ENCODE measurements at regions not wholly inside any gene's neighbourhood (a gene's known extent, or its start where the extent isn't known, plus 50 kb on each side); places are given as distances from the start of the nearest gene placed in this dataset.
"Not testable (repeated sequence)": the region's sequence is repeated elsewhere in the genome, so short reads cannot be mapped to it uniquely, and the experiment has no call there.

DNA sequence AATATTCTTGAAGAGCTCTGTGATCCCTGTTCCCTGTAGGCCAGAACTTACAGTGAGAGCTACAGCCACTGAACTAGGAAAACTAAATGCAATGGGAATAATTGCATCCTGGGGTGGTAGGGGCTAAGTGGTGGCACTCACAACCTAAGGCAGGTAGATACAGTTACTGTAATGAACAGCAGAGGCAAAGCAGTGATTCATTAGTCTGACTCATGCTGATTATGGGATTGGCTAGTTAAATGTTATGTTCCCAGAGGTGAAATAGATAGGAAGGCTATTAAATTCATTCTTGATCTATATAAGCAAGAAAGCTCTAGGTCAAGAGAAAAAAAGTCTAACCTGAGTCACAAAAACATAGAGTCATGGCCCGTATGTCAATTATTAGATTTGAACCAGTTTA, 173.1 kb upstream of the MALRD1 start:
- DNase-seq: no peak

DNA sequence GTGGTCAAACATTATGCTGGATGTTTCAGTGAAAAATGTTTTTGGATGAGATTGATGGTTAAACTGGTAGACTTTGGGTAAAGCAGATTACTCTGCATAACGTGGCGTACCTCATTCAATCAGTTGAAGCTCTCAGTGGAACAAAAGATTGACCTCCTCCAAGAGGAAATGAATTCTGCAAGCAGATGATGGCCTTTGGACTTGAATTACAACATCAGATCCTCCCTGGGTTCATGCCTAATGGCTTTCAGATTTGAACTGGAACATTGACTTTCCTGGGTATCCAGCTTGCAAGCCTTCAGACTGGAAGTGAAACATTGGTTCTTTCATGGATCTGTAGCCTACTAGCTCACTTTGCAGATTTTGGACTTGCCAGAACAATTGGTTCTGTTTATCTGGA, 169.3 kb upstream of the MALRD1 start:
- DNase-seq: no peak

- no peak for DNase-seq
Measured at GRCh38 chr10:18880530-18880929, 168.1 kb upstream of the MALRD1 start.

GRCh38 chr10:18886102-18886501, 162.5 kb upstream of the MALRD1 start:
- DNase-seq: no peak

- DNase-seq: no peak
Measured at GRCh38 chr10:18906636-18907035, 142.0 kb upstream of the MALRD1 start.

DNA sequence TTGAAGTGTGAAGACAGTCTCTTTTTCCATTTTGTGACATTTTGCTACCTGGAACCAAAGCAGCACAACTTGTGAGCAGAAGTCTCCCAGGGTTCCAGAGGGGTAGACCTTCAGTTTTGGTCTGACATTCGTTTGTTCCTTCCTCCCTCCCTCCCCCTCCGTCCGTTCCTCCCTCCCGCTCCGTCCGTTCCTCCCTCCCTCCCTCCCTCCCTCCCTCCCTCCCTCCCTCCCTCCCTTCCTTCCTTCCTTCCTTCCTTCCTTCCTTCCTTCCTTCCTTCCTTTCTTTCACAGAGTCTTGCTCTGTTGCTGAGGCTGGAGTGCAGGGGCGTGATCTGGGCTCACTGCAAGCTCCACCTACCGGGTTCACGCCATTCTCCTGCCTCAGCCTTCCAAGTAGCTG, 131.2 kb upstream of the MALRD1 start:
- DNase-seq: not testable (repeated sequence)

GRCh38 chr10:18918532-18918931, 130.1 kb upstream of the MALRD1 start:
- no peak for DNase-seq

DNA sequence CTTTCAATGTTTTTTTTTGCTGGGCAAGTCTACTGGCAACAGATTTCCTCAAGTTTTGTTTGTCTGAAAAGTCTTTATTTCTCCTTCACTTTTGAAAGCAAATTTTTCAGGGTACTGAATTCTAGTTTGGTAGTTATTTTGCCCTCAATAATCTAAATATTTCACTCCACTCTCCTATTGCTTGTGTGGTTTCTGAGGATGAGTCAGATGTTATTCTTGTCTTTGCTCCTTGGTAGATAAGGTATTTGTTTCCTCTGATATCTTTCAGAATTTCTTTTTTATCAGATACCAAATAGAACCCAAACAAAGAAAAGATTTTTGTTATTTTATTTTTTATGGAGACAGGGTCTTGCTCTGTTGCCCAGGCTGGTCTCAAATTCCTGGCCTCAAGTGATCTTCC, 99.2 kb upstream of the MALRD1 start:
- DNase-seq: no peak

GRCh38 chr10:18951072-18951823, 97.4 kb upstream of the MALRD1 start:
- DNase-seq: not testable (repeated sequence)

- no peak for DNase-seq
Measured at GRCh38 chr10:18955061-18955460, 93.5 kb upstream of the MALRD1 start.

DNA sequence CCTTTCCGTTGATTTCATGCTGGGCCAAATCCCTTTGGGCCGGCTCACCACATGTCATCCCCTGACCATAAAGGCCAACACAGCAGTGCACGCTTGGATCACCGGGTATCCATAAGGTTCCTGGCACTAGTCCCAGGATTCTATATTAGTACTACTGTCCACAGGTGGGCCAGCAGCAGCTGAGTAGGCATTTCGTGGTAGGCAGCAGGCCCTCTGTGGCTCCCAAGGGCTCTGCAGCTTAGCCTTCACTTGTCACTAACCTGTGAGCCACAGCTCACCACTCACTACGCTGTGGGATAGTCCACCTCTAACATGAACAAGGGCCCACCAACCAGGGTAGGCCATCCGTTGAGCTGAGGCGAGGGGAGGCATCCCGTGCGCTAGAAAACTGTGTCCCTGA, 89.2 kb upstream of the MALRD1 start:
- no peak for DNase-seq

- no peak for DNase-seq
Measured at GRCh38 chr10:18960466-18961079, 88.0 kb upstream of the MALRD1 start.

GRCh38 chr10:18968159-18968558, 80.4 kb upstream of the MALRD1 start:
- no peak for DNase-seq

DNA sequence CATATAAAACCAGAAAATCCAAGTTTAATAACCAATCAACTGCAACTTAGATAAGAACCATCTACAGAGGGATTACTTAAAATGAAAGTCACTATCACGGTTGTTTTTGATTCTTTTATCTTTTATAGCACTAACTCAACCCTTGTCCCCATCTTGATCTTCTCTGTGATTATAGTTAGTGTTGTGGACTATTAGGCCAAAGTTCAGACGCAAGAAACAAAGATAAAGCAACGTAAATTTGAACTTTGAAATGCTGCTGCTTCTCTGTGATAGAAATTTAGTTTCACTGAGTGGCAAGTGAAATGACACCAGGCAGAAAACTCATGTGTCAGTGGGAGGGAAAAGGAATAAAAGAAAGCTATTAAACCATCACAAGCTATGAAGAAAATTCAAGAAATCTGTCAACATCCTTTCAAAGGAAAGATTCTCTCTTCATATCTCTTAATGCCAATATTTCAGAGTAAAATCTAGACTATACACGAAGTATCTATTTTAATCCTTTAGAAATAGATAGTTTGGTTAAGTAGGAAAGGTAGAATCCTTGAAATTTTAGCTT, 71.8 kb upstream of the MALRD1 start:
- no peak for DNase-seq

DNA sequence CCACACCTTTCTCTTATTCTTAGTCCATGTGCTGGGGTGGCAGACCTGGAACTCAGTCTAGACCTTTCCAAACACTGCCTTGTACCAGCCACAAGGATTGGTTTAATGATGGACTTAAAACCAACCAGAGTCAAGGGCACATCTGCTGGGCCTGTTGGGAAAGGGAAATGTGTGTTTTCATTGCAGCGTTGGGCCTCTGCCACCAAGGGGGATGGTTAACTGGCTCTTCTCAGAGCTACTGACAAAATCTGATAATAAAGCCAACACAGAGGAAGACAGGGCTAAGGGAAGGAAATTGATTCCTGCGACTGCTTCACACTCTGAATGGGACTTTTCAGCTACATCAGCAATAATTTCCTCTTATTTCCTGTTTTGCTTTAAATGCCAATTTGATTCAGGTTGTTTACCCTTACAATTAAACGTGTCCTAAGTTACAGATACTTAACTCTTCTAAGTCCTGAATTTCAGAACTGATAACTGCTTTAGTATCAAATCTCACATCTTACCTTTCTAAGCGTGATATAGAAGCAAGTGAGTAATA, 68.4 kb upstream of the MALRD1 start:
- DNase-seq: no peak

GRCh38 chr10:18984531-18984930, 64.1 kb upstream of the MALRD1 start:
- no peak for DNase-seq

- DNase-seq: no peak
Measured at GRCh38 chr10:18988338-18988737, 60.3 kb upstream of the MALRD1 start.
